ENCODE measurements at regions not wholly inside any gene's neighbourhood (a gene's known extent, or its start where the extent isn't known, plus 50 kb on each side); places are given as distances from the start of the nearest gene placed in this dataset.

DNA sequence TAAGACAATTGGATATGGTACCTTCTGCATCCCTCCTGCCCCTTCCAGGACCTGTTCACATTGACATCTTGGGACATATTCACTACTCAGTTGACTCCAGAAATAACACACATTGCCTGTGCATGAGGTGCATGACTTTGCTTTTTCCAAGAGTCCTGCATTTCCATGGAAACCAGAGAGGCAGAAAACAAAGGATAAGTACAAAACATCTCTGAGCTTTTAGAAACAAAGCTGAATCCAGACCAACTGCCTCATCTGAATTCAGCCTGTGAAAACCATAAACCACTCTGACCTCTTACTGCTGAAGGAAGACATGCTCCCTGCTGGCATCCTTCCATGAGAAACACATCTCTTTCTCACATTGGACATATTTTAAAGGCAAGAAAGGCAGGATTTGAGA lies 695.1 kb downstream of the TAF11L14 start:
- TF ChIP-seq, protein P1, sequence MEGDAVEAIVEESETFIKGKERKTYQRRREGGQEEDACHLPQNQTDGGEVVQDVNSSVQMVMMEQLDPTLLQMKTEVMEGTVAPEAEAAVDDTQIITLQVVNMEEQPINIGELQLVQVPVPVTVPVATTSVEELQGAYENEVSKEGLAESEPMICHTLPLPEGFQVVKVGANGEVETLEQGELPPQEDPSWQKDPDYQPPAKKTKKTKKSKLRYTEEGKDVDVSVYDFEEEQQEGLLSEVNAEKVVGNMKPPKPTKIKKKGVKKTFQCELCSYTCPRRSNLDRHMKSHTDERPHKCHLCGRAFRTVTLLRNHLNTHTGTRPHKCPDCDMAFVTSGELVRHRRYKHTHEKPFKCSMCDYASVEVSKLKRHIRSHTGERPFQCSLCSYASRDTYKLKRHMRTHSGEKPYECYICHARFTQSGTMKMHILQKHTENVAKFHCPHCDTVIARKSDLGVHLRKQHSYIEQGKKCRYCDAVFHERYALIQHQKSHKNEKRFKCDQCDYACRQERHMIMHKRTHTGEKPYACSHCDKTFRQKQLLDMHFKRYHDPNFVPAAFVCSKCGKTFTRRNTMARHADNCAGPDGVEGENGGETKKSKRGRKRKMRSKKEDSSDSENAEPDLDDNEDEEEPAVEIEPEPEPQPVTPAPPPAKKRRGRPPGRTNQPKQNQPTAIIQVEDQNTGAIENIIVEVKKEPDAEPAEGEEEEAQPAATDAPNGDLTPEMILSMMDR (IDR thresholded peaks at IDR 0.05) = no peak
- no peak for TF ChIP-seq POLR2A (IDR thresholded peaks at IDR 0.05)
- no peak for TF ChIP-seq POLR2AphosphoS5 (IDR thresholded peaks at IDR 0.05)

Measured in breast epithelium (tissue), 3 donors.